ENCODE measurements at regions not wholly inside any gene's neighbourhood (a gene's known extent, or its start where the extent isn't known, plus 50 kb on each side); places are given as distances from the start of the nearest gene placed in this dataset.
A peak's percentile ranks its signal among the peaks of the same experiment; 100 is the strongest.

GRCh38 chr15:97706059-97706458 is 254.4 kb upstream of the ARRDC4 start:
- POLR2A ChIA-PET: no interaction called here

DNA sequence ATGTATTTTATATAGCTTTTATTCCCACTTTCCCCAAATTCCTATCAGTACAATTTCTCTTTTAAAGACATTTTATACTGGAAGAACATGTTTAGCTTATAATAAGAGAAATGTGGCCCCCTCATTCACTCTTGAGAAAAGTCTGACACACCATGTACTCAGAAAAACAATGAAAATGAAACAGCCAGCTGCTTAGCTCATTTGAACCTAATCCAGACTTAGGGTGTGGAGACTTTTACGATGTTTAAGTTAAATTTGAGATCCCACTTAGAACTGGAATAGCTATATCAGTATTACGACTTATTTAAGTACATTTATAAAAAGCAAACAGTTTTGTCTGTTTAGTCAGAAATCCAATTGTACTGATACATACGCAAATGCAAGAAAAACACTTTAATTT is 252.3 kb upstream of the ARRDC4 start:
- Mint-ChIP-seq H3K27me3 (no peaks in the 10 kb centered on the region), H3K4me1 (no peaks in the 10 kb centered on the region), H3K36me3 (ENCODE audit: low read depth) (no peaks in the 10 kb centered on the region), H3K9me3 (no peaks in the 10 kb centered on the region), H3K4me3 (no peak overlapping the region), H3K27ac (no peak overlapping the region)
- DNase-seq: no peak
- CTCF ChIA-PET: no interaction called here
- POLR2A ChIA-PET: no interaction called here

More at GRCh38 chr15:97706059-97706458, 254.4 kb upstream of the ARRDC4 start:
- no peaks in the 10 kb centered on the region for H3K4me1 Mint-ChIP-seq
- no peak for DNase-seq
- CTCF ChIA-PET: no interaction called here
- H3K36me3 Mint-ChIP-seq (ENCODE audit: low read depth): no peaks in the 10 kb centered on the region
- no peaks in the 10 kb centered on the region for H3K27me3 Mint-ChIP-seq
- H3K4me3 Mint-ChIP-seq: no peak overlapping the region
- no peak overlapping the region for H3K27ac Mint-ChIP-seq
- H3K9me3 Mint-ChIP-seq: no peaks in the 10 kb centered on the region

DNA sequence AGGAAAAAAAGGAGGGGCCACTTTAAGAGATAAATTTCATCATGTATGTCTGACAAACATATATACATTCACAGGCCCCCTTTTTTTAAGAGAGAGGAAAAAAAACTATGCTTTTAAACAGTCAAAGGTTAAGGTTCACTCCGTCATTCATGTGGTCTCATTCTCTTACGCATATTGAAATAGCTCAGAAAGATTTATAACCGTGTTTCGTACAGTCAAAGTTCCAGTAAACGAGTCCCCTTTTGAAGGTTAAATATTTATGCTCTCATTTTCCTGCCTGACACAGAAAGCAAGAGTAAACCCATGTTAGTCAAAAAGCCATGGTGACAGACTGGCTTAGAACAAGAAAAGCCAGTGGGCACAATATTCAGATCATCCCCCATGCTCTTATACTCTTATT is 248.0 kb upstream of the ARRDC4 start:
- Mint-ChIP-seq H3K9me3 (no peaks in the 10 kb centered on the region), H3K4me3 (no peak overlapping the region), H3K27ac (no peak overlapping the region), H3K36me3 (ENCODE audit: low read depth) (no peaks in the 10 kb centered on the region), H3K4me1 (no peaks in the 10 kb centered on the region), H3K27me3 (no peaks in the 10 kb centered on the region)
- POLR2A ChIA-PET: no interaction called here
- no peak for DNase-seq
- CTCF ChIA-PET: no interaction called here

DNA sequence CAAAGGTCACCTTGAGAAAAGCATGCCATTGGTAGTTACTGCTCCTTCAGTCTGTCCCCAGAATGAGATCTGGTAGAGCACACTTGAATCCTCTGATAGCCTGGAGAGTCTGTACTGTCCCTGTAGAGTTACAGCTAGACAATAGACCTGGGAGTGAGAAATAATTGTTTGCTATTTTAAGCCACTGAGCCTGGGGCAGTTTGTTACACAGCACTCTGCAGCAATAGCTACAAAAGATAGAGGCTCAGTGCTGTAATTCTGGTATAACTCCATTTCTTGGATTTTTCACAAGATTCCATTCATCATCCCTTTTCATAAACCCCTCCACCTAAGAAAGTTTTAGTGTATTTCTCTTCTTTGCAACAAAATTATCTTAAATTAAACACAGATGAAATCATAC is 242.7 kb upstream of the ARRDC4 start:
- ChIA-PET POLR2A (no interaction called here), CTCF (no interaction called here)
- Mint-ChIP-seq H3K36me3 (ENCODE audit: low read depth) (no peaks in the 10 kb centered on the region), H3K27me3 (no peaks in the 10 kb centered on the region), H3K4me1 (no peaks in the 10 kb centered on the region), H3K27ac (no peak overlapping the region), H3K9me3 (no peaks in the 10 kb centered on the region), H3K4me3 (no peak overlapping the region)
- DNase-seq: no peak

GRCh38 chr15:97718509-97718908 is 242.0 kb upstream of the ARRDC4 start:
- ChIA-PET CTCF (no interaction called here), POLR2A (no interaction called here)
- H3K4me3 Mint-ChIP-seq: no peak overlapping the region
- no peaks in the 10 kb centered on the region for H3K9me3 Mint-ChIP-seq
- H3K27me3 Mint-ChIP-seq: no peaks in the 10 kb centered on the region
- H3K36me3 Mint-ChIP-seq (ENCODE audit: low read depth): no peaks in the 10 kb centered on the region
- no peaks in the 10 kb centered on the region for H3K4me1 Mint-ChIP-seq
- no peak for DNase-seq
- H3K27ac Mint-ChIP-seq: no peak overlapping the region

DNA sequence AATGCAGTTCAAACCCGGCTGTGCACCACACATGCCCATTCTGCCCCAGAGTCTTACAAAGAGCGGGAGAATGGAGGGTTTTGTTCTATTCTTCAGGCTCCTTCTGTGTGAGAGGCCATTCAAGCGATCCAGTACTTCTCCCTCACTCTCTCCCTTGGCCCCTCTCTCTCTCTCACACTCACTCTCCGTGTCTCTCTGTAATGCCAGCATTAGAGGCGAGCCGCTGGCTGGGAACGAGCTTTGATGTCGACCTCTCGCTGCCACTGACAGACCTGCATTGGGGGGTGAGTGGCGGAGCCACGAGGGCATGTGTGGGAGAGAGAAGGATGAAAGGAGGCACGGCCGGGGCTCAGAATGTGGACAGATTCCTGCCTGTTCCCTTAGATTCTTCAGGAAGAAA is 231.7 kb upstream of the ARRDC4 start:
- ChIA-PET POLR2A (no interaction called here), CTCF (no interaction called here)

DNA sequence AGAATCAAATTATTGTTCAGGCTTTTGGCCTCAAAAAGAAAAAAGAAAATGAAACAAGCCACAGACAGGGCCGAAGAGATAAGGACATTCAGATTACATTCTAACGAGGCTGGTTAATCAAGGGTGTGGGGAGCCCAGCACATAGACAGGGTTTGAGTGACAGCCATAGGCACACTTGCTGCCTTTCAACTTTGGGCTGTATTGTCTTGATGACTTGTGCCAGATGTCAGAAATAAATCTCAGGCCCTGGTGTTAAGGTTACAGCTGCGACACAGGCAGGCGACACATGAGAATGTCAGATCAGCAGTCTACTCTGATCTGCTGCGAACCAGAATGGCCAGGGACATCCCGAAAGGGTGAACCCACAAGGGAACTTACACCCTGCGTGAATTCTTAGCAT is 231.2 kb upstream of the ARRDC4 start:
- no peak for DNase-seq
- H3K27ac Mint-ChIP-seq: no peak overlapping the region
- H3K27me3 Mint-ChIP-seq: no peaks in the 10 kb centered on the region
- no peak overlapping the region for H3K4me3 Mint-ChIP-seq
- CTCF ChIA-PET: no interaction called here
- no peaks in the 10 kb centered on the region for H3K9me3 Mint-ChIP-seq
- no peaks in the 10 kb centered on the region for H3K4me1 Mint-ChIP-seq
- H3K36me3 Mint-ChIP-seq (ENCODE audit: low read depth): no peaks in the 10 kb centered on the region
- POLR2A ChIA-PET: no interaction called here

More for the DNA sequence above, 231.7 kb upstream of the ARRDC4 start:
- Mint-ChIP-seq H3K9me3 (no peaks in the 10 kb centered on the region), H3K4me3 (no peak overlapping the region), H3K36me3 (ENCODE audit: low read depth) (no peaks in the 10 kb centered on the region), H3K27me3 (no peaks in the 10 kb centered on the region), H3K27ac (no peak overlapping the region), H3K4me1 (no peaks in the 10 kb centered on the region)
- no peak for DNase-seq

DNA sequence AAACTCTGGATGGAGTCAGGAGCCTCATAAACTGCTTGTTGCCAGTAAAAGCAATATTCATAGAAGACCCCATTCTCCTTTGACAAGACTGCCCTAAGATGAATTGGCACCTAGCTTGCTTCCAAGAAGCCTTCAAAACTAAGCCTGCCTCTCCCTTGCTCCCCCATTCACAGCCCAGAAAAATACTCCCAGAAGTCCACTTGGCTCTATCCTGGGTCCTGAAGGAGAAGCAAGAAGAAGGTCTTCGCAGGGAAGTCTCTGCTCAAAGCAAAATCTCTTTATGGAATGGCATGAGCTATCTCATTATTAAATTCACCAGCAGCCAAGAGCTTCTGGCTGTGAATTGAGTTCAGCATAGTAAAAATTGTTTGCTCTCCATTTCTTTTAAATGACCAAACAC is 230.2 kb upstream of the ARRDC4 start:
- no peaks in the 10 kb centered on the region for H3K4me1 Mint-ChIP-seq
- no peak overlapping the region for H3K27ac Mint-ChIP-seq
- H3K4me3 Mint-ChIP-seq: no peak overlapping the region
- no peaks in the 10 kb centered on the region for H3K36me3 Mint-ChIP-seq (ENCODE audit: low read depth)
- no peak for DNase-seq
- POLR2A ChIA-PET: interaction anchor here (0.6 kb wide), 1 partner anchor 104 kb away, joined by 4 read pairs; no protein-coding TSS in a partner anchor
- no peaks in the 10 kb centered on the region for H3K27me3 Mint-ChIP-seq
- no peaks in the 10 kb centered on the region for H3K9me3 Mint-ChIP-seq
- CTCF ChIA-PET: no interaction called here

DNA sequence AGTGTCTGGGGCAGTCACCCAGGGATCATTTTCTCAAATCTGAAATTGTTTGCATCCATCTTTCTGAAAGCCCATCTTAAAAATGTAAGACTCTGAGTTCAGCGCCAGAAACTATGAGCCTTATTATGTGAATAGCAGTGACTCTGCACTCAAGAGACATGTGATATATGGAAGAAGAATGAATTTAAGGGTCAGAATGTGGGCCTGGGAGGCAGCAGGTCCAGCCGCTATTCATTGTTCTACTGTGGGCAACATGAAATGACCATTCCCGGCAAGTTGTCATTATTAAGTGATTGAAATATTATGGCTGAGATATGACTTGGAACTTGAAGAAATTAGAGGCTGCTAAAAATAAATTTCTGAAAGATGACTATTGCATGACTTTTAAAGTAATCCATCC is 228.6 kb upstream of the ARRDC4 start:
- Mint-ChIP-seq H3K4me1 (no peaks in the 10 kb centered on the region), H3K9me3 (no peaks in the 10 kb centered on the region)
- DNase-seq: no peak

DNA sequence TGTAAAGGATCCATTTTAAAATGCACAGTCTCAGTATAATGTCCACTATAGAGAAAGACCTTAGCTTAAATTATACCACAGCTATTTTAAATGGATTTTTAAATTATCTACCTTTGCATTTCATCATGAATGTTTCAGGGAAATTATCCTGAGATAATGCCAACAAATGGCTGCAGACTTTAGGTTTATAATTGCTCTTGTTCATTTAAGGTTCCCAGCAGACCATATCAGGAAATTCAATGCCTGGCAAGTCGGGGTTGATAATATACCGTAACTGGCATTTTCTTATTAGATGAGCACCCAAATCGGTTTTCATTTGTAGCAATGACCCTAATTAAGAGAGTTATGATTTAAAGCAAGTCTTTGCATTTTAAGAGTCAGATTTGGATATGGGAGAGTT is 227.1 kb upstream of the ARRDC4 start:
- Mint-ChIP-seq H3K4me3 (no peak overlapping the region), H3K4me1 (no peaks in the 10 kb centered on the region)
- CTCF ChIA-PET: no interaction called here

More for the DNA sequence above, 228.6 kb upstream of the ARRDC4 start:
- H3K4me3 Mint-ChIP-seq: no peak overlapping the region
- H3K27ac Mint-ChIP-seq: no peak overlapping the region
- CTCF ChIA-PET: no interaction called here
- H3K27me3 Mint-ChIP-seq: no peaks in the 10 kb centered on the region
- POLR2A ChIA-PET: no interaction called here
- H3K36me3 Mint-ChIP-seq (ENCODE audit: low read depth): no peaks in the 10 kb centered on the region

DNA sequence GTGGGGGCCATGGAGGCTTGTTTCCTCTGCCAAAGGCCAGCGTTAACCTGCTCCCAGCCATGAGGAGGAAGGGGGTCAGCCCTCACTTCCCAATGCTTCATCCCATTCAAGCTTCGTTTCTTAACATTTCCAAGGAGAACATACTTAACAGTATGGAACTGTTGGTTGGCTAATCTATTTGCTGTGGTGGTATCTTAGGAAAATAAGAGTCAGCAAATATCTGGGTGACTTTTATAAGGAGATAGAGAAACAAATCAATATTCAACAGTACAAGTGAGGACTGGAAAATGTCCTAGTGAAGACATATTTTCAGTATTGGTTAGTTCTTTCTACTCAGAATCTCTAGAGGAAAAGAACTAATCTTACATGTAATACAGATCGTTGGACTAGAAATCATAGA is 223.8 kb upstream of the ARRDC4 start:
- POLR2A ChIA-PET: no interaction called here
- Mint-ChIP-seq H3K4me1 (no peaks in the 10 kb centered on the region), H3K27ac (no peak overlapping the region), H3K4me3 (no peak overlapping the region), H3K27me3 (no peaks in the 10 kb centered on the region), H3K36me3 (ENCODE audit: low read depth) (no peaks in the 10 kb centered on the region), H3K9me3 (no peaks in the 10 kb centered on the region)
- DNase-seq: no peak
- CTCF ChIA-PET: no interaction called here

More for the DNA sequence above, 227.1 kb upstream of the ARRDC4 start:
- Mint-ChIP-seq H3K9me3 (no peaks in the 10 kb centered on the region), H3K27me3 (no peaks in the 10 kb centered on the region), H3K27ac (no peak overlapping the region), H3K36me3 (ENCODE audit: low read depth) (no peaks in the 10 kb centered on the region)
- POLR2A ChIA-PET: no interaction called here
- no peak for DNase-seq

DNA sequence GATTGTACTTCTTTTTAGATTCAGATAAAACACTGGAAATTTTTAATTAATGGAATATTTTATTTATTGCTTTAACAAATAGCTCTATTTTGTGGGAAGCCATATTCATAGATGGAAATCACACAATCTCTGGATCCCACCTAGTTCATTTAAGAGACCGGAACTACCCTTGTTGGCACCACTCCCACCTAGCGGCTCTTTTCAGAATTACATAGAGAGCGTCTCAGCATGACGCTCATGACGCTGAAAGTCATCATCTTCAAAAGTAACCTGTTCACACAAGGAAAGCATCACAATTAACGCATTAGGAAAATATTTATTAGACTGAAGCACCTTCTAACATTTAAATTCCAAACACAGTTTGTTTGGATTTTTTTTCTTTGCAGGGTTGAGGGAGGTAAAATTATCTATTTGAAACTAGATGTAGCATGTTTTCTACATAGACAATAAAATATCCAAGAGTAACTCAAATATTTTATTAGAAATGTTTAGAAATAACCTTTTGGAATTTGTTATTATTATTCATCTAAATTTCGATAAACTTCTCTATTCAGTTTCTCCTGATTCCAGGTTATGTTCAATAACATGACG is 214.9 kb upstream of the ARRDC4 start:
- H3K4me1 Mint-ChIP-seq: no peaks in the 10 kb centered on the region
- no peaks in the 10 kb centered on the region for H3K27me3 Mint-ChIP-seq
- no peaks in the 10 kb centered on the region for H3K36me3 Mint-ChIP-seq (ENCODE audit: low read depth)
- no peaks in the 10 kb centered on the region for H3K9me3 Mint-ChIP-seq
- DNase-seq: peak; percentile 42
- ChIA-PET POLR2A (no interaction called here), CTCF (no interaction called here)
- no peak overlapping the region for H3K4me3 Mint-ChIP-seq
- H3K27ac Mint-ChIP-seq: no peak overlapping the region

DNA sequence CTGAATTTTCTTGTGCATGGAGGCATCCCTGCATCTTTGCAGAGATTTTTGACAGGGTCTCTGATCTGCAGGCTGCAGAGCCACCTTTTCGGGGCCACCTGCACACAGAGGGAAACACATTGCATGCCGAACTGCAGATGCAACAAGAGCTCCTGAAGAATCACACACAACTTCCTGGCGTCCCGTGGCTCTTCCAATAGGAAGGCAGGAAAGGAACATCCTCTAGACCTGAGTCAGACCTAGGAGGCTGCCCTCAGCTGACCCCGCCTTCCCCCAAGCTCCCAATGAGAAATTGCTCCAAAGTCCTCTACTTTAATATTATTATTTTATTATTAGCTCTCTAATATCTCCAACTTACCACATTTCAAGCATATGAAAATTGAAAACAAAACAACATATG is 213.2 kb upstream of the ARRDC4 start:
- CTCF ChIA-PET: interaction anchor here (0.8 kb wide), 1 partner anchor 15 kb away, joined by 3 read pairs; no protein-coding TSS in a partner anchor
- H3K27me3 Mint-ChIP-seq: no peaks in the 10 kb centered on the region
- H3K27ac Mint-ChIP-seq: no peak overlapping the region
- DNase-seq: no peak
- no peaks in the 10 kb centered on the region for H3K4me1 Mint-ChIP-seq
- no peaks in the 10 kb centered on the region for H3K36me3 Mint-ChIP-seq (ENCODE audit: low read depth)
- POLR2A ChIA-PET: no interaction called here
- H3K4me3 Mint-ChIP-seq: no peak overlapping the region
- H3K9me3 Mint-ChIP-seq: no peaks in the 10 kb centered on the region

DNA sequence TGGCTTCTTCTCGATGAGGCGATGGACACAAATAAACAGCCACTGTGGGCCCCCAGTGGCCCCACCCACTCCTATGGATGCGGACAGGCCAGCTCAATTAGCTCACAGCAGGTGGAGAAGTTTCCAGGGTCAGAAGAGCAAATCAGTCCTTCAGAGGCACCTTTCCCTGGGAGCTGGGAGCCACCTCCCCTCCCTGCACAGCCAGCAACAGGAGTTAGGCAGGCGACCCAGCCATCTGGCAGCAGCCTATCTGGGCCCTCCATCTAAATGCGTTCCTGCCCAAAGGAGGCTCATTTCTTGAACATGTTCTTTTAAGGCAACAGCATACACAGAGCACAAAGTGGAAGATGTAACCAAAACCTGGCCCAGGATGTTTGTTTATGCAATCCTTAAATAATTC is 211.9 kb upstream of the ARRDC4 start:
- Mint-ChIP-seq H3K27ac (no peak overlapping the region), H3K4me1 (no peaks in the 10 kb centered on the region), H3K27me3 (no peaks in the 10 kb centered on the region), H3K9me3 (no peaks in the 10 kb centered on the region), H3K36me3 (ENCODE audit: low read depth) (no peaks in the 10 kb centered on the region), H3K4me3 (no peak overlapping the region)
- POLR2A ChIA-PET: no interaction called here
- CTCF ChIA-PET: no interaction called here
- DNase-seq: no peak

All from activated CD4-positive, alpha-beta T cell treated with anti-CD3 and anti-CD28 coated beads, Interleukin-2, amount 10 ng/mL, durations not matched to agents 7 days and 5 days (primary cell).